Kidney epithelial cell (primary cell): ENCODE measurements at regions not wholly inside any gene's neighbourhood (a gene's known extent, or its start where the extent isn't known, plus 50 kb on each side); places are given as distances from the start of the nearest gene placed in this dataset.
"Not testable (repeated sequence)": the region's sequence is repeated elsewhere in the genome, so short reads cannot be mapped to it uniquely, and the experiment has no call there.

ENCODE experiments used
- DNase-seq: peaks from one replicate; pipeline ENCODE4 v3.0.0-alpha.2; 2010; ENCODE audit warnings: low read depth
- H3K27me3 ChIP-seq: 2 replicates; pipeline ENCODE4 v1.6.0; 2011; ENCODE audit warnings: low read length; ENCODE audit not compliant: control insufficient read depth, insufficient read depth
- H3K36me3 ChIP-seq: 2 replicates; pipeline ENCODE4 v1.5.1; 2011; ENCODE audit warnings: low read length; ENCODE audit not compliant: control insufficient read depth, insufficient read depth
- H3K4me3 ChIP-seq: 2 replicates; pipeline ENCODE4 v1.5.1; 2011; ENCODE audit warnings: low read depth, mild to moderate bottlenecking, control low read depth, low read length
- CTCF ChIP-seq: IDR thresholded peaks from 2 replicates; pipeline ENCODE4 v1.5.1; 2011; ENCODE audit warnings: mild to moderate bottlenecking, moderate library complexity, low read length, control low read depth, inconsistent platforms; ENCODE audit not compliant: insufficient read depth, poor library complexity, severe bottlenecking

DNA sequence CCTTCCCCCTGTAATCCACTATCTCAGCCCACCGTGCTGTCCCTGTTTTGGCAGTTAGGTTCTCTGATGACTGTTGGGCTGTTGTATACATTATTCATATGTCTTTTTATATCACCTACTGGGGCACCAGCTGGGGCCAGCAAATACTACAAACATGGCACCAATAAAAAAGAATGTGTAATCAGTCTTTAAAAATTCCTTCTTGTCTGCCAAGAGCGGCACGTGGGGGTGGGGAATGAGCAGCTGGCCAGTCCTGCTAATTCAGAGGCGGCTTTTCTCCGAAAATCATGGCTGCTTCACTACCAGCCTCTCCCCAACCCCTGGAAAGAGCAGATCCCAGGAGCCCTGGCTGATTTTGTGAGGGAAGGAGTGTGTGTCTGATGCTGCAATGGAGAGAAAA, 77.7 kb upstream of the EEF2KMT start:
- no peak overlapping the region for H3K4me3 ChIP-seq
- H3K36me3 ChIP-seq: no peaks in the 10 kb centered on the region
- no peaks in the 10 kb centered on the region for H3K27me3 ChIP-seq
- no peak for DNase-seq
- TF ChIP-seq CTCF: no peak

- H3K27me3 ChIP-seq: no peaks in the 10 kb centered on the region
- no peak overlapping the region for H3K4me3 ChIP-seq
- no peak for TF ChIP-seq CTCF
- DNase-seq: no peak
- no peaks in the 10 kb centered on the region for H3K36me3 ChIP-seq
Observed at GRCh38 chr16:5166486-5166885, 68.9 kb upstream of the EEF2KMT start.

GRCh38 chr16:5165429-5165828, 67.8 kb upstream of the EEF2KMT start:
- not testable (repeated sequence) for H3K36me3 ChIP-seq, DNase-seq, H3K27me3 ChIP-seq, H3K4me3 ChIP-seq

DNA sequence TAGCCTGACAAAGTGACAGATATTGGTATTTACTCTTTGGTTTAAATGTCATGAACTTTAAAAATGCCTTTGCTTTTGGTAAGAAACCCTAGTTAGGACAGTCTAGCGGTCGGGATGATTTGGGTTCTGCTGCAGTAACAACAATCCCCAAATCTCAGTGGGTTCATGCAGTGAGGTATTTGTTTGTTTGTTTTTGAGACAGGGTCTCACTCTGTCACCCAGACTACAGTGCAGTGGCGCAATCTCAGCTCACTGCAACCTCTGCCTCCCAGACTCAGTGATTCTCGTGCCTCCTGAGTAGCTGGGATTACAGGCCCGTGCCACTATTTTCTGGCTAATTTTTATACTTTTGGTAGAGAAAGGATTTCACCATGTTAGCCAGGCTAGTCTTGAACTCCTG, 65.2 kb upstream of the EEF2KMT start:
- DNase-seq, H3K4me3 ChIP-seq, H3K36me3 ChIP-seq, H3K27me3 ChIP-seq: not testable (repeated sequence)

DNA sequence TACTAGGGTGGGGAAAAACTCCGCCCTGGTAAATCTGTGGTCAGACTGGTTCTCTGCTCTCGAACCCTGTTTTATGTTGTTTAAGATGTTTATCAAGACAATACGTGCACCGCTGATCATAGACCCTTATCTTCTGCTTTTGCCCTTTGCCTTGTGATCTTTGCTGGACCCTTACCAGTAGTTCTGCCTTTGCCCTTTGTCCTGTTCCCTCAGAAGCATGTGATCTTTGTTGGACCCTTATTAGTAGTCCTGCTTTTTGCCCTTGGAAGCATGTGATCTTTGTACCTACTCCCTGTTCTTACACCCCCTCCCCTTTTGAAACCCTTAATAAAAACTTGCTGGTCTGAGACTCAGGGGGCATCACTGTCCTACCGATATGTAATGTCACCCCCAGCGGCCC, 64.3 kb upstream of the EEF2KMT start:
- H3K27me3 ChIP-seq, H3K4me3 ChIP-seq, H3K36me3 ChIP-seq, DNase-seq: not testable (repeated sequence)

DNA sequence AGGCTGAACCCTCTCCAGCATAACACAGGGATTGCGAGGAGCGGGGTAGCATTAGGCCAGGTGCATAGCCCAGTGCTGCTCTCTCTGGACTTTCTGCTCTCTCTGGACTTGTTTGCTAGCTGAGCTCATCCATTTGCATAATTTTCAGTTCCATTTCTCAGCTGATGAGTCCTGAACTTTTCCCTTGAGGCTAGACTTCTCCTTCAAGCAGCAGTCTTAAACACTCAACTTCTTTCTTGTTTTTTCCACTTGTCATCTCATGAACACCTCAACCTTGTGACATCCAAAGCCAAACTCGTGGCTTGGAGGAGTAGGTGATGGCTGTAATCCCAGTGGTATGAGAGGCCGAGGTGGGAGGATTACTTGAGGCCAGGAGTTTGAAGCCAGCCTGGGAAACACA, 62.4 kb upstream of the EEF2KMT start:
- H3K4me3 ChIP-seq: not testable (repeated sequence)

DNA sequence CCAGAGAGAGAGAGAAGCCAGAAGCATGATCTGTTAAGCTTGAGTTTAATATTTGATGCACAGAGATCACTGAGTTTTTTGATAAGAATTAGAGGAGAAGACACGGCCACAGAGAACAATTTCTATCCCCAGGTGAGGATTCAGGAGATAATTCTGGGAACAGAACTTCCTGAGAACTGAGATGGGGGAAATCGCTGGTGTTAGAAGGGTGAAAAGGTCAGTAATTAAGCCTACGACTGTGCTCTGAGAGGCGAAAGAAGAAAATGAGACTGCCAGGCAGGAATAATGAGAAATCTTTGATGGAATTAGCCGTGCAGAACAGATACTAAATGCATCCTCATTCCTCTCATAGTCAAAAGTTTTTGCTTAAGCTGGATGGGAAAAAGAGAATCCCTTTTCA, 61.9 kb upstream of the EEF2KMT start:
- not testable (repeated sequence) for H3K27me3 ChIP-seq, DNase-seq, H3K36me3 ChIP-seq, H3K4me3 ChIP-seq

More for the DNA sequence above, 62.4 kb upstream of the EEF2KMT start:
- not testable (repeated sequence) for H3K27me3 ChIP-seq, H3K36me3 ChIP-seq, DNase-seq

- DNase-seq: no peak
- TF ChIP-seq CTCF: no peak
Observed at GRCh38 chr16:5158494-5158893, 60.9 kb upstream of the EEF2KMT start.

DNA sequence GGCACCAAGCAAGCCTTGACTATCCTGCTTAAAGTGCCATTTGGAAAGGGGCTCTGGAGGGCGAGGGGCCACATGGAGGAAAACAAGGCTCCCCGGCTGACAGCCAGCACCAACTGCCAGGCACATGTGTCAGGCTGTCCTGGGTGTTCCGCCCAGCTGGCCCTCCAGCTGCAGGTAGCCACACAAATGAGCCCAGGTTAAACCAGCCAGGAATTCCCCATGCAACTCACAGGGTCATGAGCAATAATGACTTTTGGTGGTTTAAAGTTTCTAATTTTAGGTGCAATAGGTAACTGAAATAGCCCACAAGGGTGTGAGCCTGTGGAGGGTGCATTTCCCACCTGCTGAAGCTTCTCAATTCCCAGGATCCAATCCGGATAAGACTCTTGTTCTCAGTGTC, 58.9 kb upstream of the EEF2KMT start:
- H3K4me3 ChIP-seq, DNase-seq, H3K36me3 ChIP-seq, H3K27me3 ChIP-seq: not testable (repeated sequence)

More at GRCh38 chr16:5158494-5158893, 60.9 kb upstream of the EEF2KMT start:
- no peak overlapping the region for H3K4me3 ChIP-seq
- no peaks in the 10 kb centered on the region for H3K36me3 ChIP-seq
- no peaks in the 10 kb centered on the region for H3K27me3 ChIP-seq

- not testable (repeated sequence) for H3K27me3 ChIP-seq, H3K36me3 ChIP-seq, DNase-seq, H3K4me3 ChIP-seq
Observed at GRCh38 chr16:5154006-5154405, 56.4 kb upstream of the EEF2KMT start.

GRCh38 chr16:5151409-5151808, 53.8 kb upstream of the EEF2KMT start:
- H3K27me3 ChIP-seq, DNase-seq, H3K4me3 ChIP-seq, H3K36me3 ChIP-seq: not testable (repeated sequence)
